ENCODE measurements at regions not wholly inside any gene's neighbourhood (a gene's known extent, or its start where the extent isn't known, plus 50 kb on each side); places are given as distances from the start of the nearest gene placed in this dataset.
A peak's percentile ranks its signal among the peaks of the same experiment; 100 is the strongest.

DNA sequence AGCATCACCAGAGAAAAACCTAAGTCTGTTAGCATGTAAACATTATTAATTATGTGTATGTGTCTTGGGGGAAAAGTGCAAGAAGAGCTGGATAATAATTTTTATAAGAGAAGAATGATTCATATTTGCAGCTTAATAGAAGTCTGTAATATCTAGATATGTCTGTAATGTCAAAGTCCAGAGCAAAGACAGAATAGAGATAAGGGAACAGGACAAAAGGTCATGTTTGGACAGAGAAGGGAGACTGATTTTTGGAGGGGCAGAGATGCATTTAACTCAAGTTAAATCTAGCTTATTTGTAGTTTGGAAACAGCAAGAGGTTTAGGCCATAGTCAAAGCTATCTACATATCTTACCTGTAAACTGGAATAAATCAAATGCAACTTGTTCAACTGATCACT lies 61.2 kb downstream of the MAGED1 start:
- no peak overlapping the region for H3K27ac ChIP-seq
- no peak for DNase-seq (ENCODE audit: low read depth, low spot score)

DNA sequence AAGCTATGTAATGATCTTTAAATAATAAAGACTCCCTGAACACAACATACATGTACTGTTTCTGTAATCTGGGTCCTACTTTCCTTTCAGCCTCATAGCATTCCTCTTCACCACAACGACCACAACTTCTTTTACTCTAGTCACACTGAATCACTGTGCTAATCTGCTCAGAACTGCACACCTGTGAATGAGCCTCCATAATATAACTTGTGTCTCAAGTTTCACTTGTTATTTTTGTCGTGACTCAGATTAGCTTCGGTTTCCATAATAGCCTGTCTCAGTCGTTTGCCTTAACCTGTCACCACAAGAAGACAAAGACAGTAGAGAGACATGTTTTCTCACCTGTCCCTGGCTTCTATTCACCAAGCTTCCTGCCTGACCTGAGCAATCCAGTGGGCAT lies 61.8 kb downstream of the MAGED1 start:
- DNase-seq (ENCODE audit: low read depth, low spot score) = peak; percentile 27
- no peak overlapping the region for H3K27ac ChIP-seq

DNA sequence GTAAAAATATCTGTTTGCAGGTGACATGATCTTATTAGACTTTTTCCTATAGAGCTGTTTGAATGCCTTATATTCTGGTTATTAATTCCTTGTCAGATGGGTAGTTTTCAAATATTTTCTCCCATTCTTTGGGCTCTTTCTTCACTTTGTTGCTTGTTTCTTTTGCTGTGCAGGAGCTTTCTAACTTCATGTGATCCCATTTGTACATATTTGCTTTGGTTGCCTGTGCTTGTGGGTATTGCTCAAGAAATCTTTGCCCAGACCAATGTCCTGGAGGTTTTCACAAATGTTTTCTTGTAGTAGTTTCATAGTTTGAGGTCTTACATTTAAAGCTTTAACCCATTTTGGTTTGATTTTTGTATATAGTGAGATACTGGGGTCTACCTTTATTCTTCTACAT lies 63.0 kb downstream of the MAGED1 start:
- H3K27ac ChIP-seq = no peak overlapping the region

DNA sequence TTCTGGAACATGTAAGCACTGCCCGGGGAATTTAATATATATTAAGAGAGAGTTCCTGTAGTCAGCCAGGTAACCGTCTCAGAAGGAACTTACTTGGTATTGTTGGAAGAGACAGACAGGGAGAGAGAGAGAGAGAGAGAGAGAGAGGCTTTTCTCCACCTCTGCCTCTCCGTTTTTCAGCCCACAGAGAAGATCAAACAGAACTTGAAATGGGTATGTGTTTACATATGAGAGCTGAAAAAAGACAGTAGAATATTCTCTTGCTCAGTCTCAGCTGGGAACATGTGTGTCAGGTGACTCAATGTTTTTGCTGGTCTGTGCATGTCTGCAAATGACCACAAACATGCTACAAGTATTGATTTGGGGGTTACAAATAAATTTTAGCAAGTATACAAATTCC lies 81.9 kb downstream of the MAGED1 start:
- DNase-seq (ENCODE audit: low read depth, low spot score) = no peak
- no peak overlapping the region for H3K27ac ChIP-seq

More for the DNA sequence above, 63.0 kb downstream of the MAGED1 start:
- no peak for DNase-seq (ENCODE audit: low read depth, low spot score)

DNA sequence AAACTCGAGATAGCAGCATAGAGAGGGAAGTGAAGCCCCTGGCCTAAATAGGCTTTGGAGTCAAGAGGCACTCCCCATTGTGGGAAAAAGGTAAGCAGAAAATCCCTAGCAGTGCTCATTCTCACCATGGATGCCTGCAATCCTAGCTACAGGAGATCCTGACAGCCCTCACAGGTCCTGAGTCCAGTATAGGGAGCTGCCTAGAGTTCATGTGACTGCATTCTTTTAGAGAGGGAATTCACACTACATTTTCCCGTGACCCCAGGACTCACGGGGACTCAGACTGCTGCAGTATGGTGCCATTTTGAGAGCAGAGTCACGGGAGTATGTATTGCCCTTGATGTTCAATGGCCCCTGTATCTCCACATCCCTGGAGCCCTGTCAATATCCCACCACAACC lies 82.4 kb downstream of the MAGED1 start:
- DNase-seq (ENCODE audit: low read depth, low spot score) = no peak
- no peak overlapping the region for H3K27ac ChIP-seq

DNA sequence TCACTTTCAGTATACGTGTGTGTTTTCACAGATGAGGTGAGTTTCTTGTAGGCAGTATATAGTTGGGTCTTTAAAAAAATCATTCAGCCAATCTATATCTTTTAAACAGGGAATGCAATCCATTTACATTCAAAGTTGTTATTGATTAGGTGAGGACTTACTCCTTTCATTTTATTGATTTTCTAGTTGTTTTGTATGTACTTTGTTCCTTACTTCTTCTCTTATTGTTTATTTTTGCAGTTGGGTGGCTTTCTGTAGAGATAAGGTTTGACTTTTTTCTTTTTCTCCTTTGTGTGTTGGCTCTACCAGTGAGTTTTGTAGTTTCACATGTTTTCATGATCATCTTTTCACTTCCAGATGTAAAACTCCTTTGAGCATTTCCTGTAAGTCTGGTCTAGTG lies 83.1 kb downstream of the MAGED1 start:
- no peak for DNase-seq (ENCODE audit: low read depth, low spot score)
- H3K27ac ChIP-seq = no peak overlapping the region

Measured in epithelial cell of prostate (primary cell).